ENCODE measurements at regions not wholly inside any gene's neighbourhood (a gene's known extent, or its start where the extent isn't known, plus 50 kb on each side); places are given as distances from the start of the nearest gene placed in this dataset.

DNA sequence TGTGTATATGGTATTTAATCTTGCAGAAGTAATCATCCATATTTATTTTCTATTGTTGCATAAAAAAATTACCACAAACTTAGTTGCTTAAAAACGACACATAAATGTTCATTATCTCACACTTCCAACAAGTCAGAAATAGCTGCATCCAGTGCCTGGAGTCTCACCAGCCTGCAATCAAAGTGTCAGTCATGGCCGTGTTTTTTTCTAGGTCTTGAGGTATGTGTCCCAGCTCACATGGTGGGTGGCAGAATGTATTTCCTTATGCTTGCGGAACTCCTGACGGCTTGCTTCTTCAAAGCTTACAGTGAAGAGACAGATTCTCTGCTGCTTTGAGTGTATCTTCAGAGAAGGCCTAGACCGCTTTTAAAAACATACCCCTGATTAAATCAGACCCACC lies 670.2 kb upstream of the LMO3 start:
- DNase-seq (ENCODE audit: insufficient read length, low spot score) (no peak), FAIRE-seq (no peak)

DNA sequence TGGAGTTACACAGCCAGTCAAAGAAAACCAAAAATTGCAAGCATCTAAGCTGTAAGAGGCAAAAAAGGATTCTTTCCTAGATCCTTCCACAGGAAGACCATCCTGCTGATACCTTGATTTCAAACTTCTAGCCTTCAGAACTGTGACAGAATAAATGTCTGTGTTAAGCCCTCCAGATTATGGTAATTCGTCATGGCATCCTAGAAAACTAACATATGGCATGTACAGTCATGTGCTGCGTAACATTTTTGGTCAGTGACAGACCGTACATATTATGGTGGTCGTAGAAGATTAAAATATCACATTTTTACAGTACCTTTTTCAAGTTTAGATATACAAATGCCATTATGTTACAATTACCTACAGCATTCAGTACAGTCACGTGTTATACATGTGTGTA lies 660.9 kb upstream of the LMO3 start:
- FAIRE-seq (no peak), DNase-seq (ENCODE audit: insufficient read length, low spot score) (no peak)

DNA sequence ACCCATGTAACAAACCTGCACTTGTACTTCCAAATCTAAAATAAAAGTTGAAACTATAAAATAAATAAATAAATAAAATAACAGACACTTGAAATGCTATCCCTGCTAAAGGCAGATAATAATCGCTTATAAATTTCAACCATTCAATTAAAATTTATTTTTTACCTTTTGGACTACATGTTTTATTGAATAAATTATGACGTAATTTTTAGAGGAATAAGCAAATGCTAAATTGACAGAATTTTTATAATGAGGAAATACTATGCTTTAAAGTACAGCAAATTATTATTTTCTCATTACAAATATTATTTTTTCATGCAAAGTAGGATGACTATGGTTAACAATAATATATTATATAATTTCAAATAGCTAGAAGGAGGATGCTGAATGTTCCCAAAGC lies 658.6 kb upstream of the LMO3 start:
- DNase-seq (ENCODE audit: insufficient read length, low spot score): no peak
- no peak for FAIRE-seq

DNA sequence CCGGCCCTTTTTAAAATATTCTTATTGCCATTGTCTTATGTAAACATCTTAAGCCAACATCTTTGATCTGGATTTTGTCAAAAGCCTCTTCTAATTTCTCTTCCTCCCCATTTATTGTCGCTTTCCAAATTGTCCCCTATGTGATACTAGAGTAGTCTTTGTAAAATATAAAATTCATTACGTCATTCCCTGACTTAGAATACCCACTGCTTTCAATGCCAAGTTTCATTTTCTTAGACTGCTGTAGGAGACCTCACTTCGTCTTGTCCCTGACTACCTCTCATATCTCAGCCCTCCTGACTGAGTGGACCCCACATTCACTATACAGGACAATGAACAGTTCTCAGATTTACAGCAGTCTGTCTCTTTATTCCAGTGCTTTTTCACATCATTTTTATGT lies 633.9 kb upstream of the LMO3 start:
- FAIRE-seq (no peak), DNase-seq (ENCODE audit: insufficient read length, low spot score) (no peak)

DNA sequence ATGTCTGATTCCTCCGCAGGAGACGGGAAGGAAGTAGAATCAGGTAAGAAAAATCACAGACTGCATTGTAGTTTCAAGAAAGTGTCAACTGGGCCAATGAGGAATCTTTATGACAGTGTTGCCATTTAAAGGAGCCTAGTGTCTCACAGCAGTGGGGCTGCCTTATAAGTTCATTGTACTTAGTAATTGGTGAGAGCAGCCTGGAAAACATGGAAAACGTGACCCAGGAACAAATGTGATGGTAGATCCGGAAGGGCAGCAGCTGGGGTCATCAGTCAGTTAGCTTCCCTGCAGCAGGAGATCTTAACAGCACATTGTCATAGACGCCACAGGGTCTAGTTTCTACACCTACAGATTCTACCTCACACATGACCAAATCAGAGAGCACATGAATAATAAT lies 630.0 kb upstream of the LMO3 start:
- no peak for DNase-seq (ENCODE audit: insufficient read length, low spot score)

DNA sequence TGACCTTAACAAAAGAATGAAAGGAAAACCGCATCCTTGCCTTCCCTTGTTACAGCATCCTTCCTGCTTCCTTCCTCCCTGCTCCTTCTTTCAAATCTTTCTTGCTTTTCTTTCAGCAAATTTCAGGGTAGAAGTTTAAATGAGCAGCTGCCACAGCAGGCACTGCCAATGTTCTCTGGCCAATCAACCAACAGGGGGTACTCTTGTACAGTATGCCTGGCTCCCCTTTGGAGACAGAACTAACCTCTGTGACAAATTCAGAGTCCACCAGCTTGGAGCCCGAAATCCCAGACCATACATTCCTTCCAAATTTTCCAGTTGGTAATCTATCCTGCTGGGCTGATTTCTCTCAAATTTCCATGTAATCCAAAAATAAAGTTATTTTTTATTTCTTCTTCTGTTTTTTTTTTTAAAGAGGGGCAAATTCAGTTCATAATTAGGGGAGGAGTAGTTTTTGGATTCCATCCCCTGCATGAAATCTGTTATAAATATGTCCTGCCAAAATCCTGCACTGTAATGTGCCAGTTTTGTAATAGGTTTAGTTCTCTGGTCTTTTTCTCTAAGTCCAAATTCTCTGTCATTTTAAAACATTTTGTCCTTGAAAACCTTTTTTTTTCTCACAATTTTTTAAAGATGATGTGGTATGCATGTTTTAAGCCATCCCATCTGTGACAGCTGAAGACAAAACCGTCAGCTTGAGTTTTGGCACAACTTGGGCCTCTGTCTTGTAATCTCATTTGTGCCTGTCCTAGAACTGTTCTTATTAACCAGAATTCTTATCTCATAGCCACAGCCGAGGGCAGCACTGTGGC lies 610.0 kb upstream of the LMO3 start:
- no peak for DNase-seq (ENCODE audit: insufficient read length, low spot score)
- FAIRE-seq: no peak

More for the DNA sequence above, 630.0 kb upstream of the LMO3 start:
- FAIRE-seq: no peak

DNA sequence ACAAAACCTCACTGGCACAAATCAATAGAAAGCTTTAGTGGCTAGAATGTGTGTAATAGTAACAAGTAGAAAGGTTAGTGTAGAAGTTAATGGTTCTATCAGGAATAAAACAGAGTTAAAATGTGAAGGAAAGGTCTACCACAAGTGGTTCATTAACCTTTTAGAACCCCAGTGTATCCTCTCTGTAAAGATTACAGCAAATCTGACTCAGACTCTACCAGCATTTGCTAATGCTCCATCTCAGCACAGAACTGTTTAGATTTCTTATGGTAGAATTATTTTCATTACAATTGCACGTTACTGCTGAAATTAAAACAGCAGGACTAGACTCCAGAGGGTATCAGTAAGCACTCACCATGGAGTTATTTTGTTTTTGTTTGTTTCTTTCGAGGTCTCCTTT lies 609.0 kb upstream of the LMO3 start:
- FAIRE-seq (no peak), DNase-seq (ENCODE audit: insufficient read length, low spot score) (no peak)

DNA sequence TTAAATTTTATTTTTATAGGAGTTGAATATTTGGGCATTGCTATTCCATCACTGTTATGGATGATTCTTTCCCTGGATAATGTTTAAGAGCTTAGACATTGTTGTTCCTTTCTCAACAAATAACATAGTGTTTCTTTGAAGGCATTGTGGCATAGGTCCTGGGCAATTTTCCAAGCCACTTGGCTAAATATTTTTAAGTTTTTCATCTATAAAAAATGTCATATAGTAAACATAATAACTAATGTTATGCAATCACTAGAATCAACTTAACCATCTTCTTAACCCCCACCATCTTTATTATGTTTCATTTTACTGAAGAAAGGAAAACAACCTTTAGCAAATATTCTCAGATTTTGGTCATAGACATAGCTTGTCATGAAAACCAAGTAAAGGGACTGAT lies 600.6 kb upstream of the LMO3 start:
- DNase-seq (ENCODE audit: insufficient read length, low spot score): no peak
- FAIRE-seq: no peak

DNA sequence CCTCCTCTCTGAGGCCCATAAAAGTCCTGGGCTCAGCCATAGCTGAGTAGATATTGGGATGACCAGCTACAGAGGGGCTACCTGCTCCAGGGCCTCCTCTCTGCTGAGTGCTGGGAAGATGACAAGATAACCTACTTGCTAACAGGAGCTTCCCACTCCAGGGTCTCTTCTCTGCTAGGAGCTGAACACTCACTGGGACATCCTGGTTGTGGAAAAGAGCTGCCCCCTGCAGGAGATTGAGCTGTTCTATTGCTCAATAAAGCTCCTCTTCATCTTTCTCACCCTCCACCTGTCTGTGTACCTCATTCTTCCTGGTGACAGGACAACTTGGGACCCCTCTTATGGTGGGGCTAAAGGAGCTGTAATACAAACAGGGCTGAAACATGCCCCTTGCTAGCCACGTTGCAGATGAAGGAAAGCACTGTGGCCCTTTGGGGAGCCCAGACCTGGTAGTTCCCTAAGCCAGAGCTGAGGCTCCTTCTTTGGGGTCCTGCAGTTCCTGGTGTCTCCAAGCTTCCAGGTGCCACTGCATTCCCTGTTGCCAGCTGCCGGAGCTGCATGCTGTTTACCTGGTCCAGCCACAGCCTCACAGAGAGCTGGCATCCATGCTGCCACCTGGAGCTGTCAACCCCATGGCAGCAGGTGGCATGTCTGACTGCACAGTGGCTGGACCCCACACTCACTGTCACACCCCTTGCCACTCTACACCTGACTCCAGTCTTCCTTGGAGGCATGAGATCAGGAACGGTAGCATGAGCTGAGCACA lies 598.5 kb upstream of the LMO3 start:
- DNase-seq (ENCODE audit: insufficient read length, low spot score) (no peak), FAIRE-seq (no peak)

DNA sequence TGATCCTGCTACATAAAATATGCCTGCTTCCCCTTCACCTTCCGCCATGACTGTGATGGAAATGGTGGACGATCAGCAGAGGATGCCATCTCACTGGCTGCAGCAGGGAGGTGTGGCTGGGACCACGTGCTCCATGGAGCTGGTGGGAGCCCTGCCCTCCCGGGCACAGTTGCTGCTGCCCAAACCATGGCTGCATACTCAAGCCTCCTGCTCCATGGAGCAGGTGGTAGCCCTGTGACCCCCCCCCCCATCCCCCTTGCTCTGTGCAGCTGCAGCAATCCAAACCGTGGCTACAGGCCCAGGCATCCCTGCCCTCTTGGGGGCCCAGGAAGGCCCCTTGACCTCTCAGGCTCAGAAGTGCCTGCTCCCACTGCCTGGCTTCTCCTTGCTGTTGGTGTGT lies 597.5 kb upstream of the LMO3 start:
- FAIRE-seq (no peak), DNase-seq (ENCODE audit: insufficient read length, low spot score) (no peak)

DNA sequence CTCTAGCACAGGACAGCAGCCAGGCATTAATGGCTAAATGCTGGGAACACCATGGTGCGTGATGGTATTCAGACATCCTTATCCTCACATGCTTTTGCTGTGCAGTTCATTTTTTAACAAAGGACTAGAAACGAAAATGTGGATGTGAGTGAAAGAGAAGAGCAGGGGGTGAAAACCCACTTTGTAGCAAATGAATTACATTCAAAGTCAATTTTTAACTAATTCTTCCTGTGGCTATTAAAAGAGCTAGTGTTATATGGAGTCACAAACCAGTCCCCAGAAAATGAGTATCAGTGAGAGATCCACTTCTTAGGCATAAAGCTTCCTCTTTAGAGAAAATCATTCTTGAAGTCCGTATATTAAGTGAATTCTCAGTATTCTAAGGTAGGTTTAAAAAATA lies 592.0 kb upstream of the LMO3 start:
- DNase-seq (ENCODE audit: insufficient read length, low spot score): no peak
- FAIRE-seq: no peak

DNA sequence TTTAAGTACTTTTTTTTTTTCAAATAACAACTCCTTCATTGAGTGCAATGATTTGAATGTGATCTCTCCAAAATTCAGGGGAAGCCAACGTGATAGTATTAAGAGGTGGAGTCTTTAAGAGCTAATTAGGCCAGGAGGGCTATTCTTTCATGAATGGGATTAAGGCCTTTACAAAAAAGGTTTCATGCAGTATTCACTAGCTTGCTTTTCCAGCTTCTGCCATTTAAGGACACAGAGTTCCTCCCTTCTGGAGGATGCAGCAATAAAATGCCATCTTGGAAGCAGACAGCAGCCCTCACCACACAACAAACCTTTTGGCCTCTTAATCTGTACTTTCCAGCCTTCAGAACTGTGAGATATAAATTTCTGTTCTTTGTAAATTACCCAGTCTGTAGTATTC lies 586.8 kb upstream of the LMO3 start:
- DNase-seq (ENCODE audit: insufficient read length, low spot score) (no peak), FAIRE-seq (no peak)

DNA sequence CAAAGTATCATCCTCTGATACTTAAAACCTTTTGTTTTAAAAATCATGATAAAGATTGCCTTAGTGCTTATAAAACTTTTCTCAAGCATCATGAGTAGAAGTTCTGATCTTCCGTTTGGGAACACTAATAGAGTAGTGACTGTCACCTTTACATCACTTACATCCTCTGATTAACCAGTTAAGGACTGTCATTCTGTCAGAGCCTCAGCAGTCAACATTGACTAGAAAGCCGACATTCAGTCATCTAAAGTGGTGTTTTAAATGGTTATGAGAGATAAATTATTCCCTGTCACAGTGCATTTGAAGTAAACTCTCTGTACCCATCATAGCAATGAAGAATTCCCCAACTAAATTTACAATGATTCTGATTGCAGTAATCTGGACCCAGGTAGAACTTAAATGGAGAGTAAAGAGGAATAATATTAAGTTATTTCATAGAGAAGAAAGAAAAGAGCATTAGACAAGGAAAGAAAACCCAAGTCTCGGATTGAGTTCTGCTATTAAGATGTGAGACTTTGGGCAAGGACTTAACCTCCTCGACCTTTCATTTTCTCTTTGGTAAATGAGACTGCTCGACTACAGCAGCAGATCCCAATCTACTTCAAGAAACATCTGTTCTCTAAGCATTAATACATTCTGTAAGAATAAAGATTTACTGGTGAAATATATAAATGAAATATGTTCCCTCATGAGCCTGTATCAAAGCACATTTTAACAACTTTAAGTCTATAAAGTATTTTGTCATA lies 563.9 kb upstream of the LMO3 start:
- DNase-seq (ENCODE audit: insufficient read length, low spot score) (no peak), FAIRE-seq (no peak)

DNA sequence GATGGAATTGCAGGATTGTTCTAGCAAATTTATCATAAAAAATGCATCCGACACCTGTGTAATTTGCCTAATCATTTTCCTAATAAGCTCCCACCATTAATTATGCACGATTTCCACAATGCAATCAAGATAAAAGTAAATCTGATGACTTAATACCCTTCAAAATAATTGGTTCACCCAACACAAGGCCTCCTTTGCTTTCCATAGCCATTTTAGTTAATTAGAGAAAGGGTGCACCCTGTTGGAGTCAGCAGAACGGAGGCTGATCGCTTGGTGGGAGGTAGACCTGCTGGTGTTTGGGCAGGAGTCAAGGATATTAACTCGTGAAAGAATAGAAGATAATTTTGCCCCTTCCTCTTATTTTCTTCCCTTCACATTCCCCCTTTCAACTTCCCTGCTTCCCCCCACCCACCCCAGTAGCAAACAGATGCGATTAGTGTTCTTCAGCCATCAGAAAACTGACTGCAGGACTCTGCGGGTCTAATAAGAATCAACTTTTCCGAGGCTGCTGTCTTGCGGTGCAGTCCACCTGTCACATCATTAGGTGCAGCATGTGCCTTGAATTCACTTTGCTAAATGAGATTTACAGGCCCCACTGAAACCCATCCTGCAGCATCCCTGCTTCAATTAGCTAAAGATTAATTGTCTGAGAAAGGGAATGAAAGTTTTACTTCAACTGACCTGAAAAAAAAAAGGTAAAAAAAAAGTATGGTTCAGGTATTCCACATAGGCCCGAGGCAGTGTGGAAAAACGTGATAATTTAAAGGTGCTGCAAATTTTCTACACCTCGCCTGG lies 553.7 kb upstream of the LMO3 start:
- FAIRE-seq (no peak), DNase-seq (ENCODE audit: insufficient read length, low spot score) (no peak)

DNA sequence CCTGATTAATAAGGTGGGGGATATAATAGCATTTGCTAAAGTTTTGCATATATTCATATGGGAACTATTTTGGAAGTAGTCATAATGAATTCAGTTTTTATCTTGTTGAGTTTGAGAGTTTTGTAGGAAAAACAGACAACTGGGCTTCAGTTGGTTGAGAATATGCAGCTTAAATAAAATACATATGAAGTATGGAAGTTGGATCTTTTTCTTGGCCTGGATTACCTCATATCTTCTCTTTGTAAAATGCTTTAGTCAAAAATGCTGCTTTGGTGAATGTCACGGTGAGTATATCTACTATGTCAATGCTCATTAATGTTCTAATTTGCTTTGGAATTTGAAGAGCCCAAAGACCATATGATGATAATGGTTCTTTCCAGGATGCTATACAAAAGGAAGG lies 552.2 kb upstream of the LMO3 start:
- DNase-seq (ENCODE audit: insufficient read length, low spot score) (no peak), FAIRE-seq (no peak)

DNA sequence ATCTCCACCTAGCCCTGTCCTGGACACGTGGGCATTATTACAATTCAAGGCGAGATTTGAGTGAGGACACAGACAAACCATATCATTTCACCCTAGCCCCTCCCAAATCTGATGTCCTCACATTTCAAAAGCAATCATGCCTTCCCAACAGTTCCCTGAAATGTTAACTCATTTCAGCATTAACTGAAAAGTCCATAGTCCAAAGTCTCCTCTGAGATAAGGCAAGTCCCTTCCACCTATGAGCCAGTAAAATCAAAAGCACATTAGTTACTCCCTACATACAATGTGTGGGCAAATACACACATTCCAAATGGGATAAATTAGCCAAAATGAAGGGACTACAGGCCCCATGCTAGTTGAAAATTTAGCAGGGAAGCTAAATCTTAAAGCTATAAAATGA lies 546.0 kb upstream of the LMO3 start:
- FAIRE-seq (no peak), DNase-seq (ENCODE audit: insufficient read length, low spot score) (no peak)

DNA sequence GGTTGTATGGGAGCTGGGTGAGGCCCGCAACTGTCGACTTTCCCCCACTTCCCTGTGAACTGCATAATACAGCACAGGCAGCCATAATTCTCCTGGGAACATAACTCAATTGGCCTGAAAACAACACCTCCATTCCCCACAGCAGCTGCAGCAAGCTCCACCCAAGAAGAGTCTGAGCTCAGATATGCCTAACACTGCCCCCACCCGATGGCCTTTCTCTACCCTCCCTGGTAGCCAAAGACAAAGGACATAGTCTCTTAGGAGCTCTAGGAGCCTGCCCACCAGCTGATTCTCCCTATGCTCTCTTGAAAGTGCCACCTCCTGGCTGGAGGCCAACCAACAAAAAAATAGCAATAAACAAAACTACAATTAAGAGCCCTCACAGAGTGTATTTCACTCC lies 542.7 kb upstream of the LMO3 start:
- FAIRE-seq: no peak
- no peak for DNase-seq (ENCODE audit: insufficient read length, low spot score)

DNA sequence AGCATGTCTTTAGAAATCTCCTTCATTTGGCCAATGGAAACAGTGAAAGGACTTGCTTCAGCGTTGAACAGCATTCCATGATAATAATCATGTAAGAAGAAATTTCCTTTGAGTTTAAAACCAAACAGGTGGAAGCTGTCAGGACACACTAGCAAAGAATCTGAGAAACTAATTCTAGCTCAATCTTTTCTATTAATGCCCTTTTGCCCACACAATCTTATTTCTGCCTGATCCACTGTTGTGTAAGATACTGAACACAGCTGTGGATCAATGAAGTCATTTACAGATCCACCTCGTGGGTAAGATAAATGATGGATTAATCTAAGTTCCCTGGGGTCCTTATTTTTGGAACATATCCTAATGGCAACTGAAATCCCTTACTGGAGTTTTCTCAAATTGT lies 536.9 kb upstream of the LMO3 start:
- DNase-seq (ENCODE audit: insufficient read length, low spot score): no peak
- no peak for FAIRE-seq

DNA sequence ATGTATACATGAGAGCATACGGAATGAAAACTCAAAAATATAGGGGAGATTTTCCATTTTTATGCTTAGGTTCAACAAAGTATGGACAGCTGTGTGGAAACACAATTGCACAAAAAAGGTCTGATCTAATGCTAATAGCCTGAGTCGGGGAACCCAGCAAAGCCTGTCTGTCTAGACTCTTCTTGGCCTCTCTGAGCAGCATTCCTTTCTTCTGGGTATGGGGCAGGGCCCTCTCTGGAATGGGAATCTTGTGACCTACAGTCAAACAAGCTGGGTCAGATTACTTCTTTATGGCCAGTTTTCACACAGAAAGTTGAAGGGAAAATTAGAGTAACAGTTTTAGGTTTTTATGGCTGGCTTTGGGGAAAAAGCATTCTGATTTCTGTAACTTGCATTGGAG lies 534.0 kb upstream of the LMO3 start:
- DNase-seq (ENCODE audit: insufficient read length, low spot score) (no peak), FAIRE-seq (no peak)

DNA sequence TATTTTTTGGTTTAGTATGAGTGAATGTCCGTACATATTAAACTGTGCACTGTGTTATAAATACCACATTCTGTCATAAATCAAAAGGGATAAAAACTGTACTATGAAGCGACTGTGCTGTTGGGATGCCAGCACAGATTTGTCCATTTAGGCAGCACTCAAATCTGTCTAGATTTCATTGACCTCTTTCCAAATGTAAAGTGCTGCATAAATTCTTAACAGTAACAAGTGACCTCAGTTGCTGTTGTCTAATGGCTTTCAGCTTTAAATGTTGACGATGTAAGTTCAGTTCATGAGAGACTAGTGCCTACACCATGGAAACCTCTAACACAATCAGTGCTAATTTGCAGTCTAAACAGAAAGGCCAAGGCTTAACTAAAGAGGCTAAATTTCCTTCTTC lies 531.4 kb upstream of the LMO3 start:
- no peak for DNase-seq (ENCODE audit: insufficient read length, low spot score)
- FAIRE-seq: no peak

DNA sequence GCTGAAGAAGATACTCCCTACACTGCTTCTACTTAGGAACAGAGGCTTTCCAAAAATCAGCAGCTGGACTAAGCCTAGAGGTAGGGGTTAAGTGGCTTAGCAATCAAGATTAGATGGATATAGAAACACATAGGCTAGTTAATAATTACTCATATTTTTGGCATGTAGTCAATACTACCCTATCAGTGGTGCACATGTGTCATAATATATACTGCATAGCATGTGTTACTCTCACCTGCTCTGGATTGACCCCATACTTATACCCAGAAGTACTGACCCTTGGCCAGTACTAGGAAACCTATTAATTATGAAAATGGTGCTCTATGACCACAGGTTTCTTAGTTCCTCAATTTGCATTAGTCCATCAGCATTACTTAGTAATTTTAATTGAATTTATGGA lies 528.4 kb upstream of the LMO3 start:
- no peak for DNase-seq (ENCODE audit: insufficient read length, low spot score)

More for the DNA sequence above, 528.4 kb upstream of the LMO3 start:
- no peak for FAIRE-seq

All from HTR-8/SVneo (cell line).